ENCODE measurements at regions not wholly inside any gene's neighbourhood (a gene's known extent, or its start where the extent isn't known, plus 50 kb on each side); places are given as distances from the start of the nearest gene placed in this dataset.

DNA sequence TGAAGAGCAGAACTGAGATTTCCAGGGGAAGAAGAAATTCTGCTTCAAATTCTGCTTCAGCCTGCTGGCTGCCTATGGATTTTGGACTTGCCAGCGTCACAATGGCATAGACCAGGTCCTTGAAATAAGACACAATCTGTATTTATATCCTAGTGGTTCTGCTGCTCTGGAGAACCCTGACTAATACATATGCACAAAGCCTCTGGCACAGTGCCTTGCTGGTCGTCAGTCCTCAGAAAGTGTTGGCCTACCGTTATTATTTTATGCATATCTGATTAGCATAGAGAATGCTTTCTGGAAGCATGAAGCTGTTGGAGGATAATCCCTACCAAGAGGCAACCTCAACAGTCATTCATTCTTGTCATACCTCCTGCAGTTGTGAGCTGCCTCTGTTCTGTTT, 213.7 kb downstream of the B3GLCT start:
- DNase-seq (ENCODE audit: low spot score): no peak
- WGBS: 69% methylated on average over 3 of the region's 3 CpGs
- TF ChIP-seq, protein P1, sequence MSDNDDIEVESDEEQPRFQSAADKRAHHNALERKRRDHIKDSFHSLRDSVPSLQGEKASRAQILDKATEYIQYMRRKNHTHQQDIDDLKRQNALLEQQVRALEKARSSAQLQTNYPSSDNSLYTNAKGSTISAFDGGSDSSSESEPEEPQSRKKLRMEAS (IDR thresholded peaks at IDR 0.05): no peak
- TF ChIP-seq EGR1 (IDR thresholded peaks at IDR 0.05; ENCODE audit: low read depth in 2 of 2): no peak
- no peak for TF ChIP-seq YY1 (IDR thresholded peaks at IDR 0.05)
- TF ChIP-seq RAD21 (IDR thresholded peaks at IDR 0.05): no peak
- no peak for TF ChIP-seq NR2F2 (IDR thresholded peaks at IDR 0.05)
- TF ChIP-seq HNF4A (conservative IDR thresholded peaks at IDR 0.05): no peak
- TF ChIP-seq, protein P2, sequence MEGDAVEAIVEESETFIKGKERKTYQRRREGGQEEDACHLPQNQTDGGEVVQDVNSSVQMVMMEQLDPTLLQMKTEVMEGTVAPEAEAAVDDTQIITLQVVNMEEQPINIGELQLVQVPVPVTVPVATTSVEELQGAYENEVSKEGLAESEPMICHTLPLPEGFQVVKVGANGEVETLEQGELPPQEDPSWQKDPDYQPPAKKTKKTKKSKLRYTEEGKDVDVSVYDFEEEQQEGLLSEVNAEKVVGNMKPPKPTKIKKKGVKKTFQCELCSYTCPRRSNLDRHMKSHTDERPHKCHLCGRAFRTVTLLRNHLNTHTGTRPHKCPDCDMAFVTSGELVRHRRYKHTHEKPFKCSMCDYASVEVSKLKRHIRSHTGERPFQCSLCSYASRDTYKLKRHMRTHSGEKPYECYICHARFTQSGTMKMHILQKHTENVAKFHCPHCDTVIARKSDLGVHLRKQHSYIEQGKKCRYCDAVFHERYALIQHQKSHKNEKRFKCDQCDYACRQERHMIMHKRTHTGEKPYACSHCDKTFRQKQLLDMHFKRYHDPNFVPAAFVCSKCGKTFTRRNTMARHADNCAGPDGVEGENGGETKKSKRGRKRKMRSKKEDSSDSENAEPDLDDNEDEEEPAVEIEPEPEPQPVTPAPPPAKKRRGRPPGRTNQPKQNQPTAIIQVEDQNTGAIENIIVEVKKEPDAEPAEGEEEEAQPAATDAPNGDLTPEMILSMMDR (IDR thresholded peaks at IDR 0.05; ENCODE audit: low read depth, low read length, missing input control): no peak
- TF ChIP-seq, protein P3, sequence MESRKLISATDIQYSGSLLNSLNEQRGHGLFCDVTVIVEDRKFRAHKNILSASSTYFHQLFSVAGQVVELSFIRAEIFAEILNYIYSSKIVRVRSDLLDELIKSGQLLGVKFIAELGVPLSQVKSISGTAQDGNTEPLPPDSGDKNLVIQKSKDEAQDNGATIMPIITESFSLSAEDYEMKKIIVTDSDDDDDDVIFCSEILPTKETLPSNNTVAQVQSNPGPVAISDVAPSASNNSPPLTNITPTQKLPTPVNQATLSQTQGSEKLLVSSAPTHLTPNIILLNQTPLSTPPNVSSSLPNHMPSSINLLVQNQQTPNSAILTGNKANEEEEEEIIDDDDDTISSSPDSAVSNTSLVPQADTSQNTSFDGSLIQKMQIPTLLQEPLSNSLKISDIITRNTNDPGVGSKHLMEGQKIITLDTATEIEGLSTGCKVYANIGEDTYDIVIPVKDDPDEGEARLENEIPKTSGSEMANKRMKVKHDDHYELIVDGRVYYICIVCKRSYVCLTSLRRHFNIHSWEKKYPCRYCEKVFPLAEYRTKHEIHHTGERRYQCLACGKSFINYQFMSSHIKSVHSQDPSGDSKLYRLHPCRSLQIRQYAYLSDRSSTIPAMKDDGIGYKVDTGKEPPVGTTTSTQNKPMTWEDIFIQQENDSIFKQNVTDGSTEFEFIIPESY (IDR thresholded peaks at IDR 0.05): no peak
- TF ChIP-seq, protein P4, sequence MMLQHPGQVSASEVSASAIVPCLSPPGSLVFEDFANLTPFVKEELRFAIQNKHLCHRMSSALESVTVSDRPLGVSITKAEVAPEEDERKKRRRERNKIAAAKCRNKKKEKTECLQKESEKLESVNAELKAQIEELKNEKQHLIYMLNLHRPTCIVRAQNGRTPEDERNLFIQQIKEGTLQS (IDR thresholded peaks at IDR 0.05): no peak
- TF ChIP-seq GABPA (IDR thresholded peaks at IDR 0.05 in 1 of 2, conservative IDR thresholded peaks at IDR 0.05 in 1 of 2): no peak
- no peak for TF ChIP-seq JUND (IDR thresholded peaks at IDR 0.05)
- no peak for TF ChIP-seq RXRA (IDR thresholded peaks at IDR 0.05)
- TF ChIP-seq, protein P5, sequence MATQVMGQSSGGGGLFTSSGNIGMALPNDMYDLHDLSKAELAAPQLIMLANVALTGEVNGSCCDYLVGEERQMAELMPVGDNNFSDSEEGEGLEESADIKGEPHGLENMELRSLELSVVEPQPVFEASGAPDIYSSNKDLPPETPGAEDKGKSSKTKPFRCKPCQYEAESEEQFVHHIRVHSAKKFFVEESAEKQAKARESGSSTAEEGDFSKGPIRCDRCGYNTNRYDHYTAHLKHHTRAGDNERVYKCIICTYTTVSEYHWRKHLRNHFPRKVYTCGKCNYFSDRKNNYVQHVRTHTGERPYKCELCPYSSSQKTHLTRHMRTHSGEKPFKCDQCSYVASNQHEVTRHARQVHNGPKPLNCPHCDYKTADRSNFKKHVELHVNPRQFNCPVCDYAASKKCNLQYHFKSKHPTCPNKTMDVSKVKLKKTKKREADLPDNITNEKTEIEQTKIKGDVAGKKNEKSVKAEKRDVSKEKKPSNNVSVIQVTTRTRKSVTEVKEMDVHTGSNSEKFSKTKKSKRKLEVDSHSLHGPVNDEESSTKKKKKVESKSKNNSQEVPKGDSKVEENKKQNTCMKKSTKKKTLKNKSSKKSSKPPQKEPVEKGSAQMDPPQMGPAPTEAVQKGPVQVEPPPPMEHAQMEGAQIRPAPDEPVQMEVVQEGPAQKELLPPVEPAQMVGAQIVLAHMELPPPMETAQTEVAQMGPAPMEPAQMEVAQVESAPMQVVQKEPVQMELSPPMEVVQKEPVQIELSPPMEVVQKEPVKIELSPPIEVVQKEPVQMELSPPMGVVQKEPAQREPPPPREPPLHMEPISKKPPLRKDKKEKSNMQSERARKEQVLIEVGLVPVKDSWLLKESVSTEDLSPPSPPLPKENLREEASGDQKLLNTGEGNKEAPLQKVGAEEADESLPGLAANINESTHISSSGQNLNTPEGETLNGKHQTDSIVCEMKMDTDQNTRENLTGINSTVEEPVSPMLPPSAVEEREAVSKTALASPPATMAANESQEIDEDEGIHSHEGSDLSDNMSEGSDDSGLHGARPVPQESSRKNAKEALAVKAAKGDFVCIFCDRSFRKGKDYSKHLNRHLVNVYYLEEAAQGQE (IDR thresholded peaks at IDR 0.05): no peak
- TF ChIP-seq SP1 (IDR thresholded peaks at IDR 0.05): no peak
- TF ChIP-seq FOXA2 (IDR thresholded peaks at IDR 0.05): no peak
- TF ChIP-seq FOXA1 (IDR thresholded peaks at IDR 0.05): no peak
- TF ChIP-seq TAF1 (conservative IDR thresholded peaks at IDR 0.05): no peak
- no peak for TF ChIP-seq HNF4G (IDR thresholded peaks at IDR 0.05)
- Histone ChIP-seq H3K27ac (ENCODE audit: low read depth in 1 of 2, low read length in 2 of 2) (no peak overlapping the region), H3K9me3 (ENCODE audit: control insufficient read depth in 4 of 4, low read length in 3 of 4) (no peaks in the 10 kb centered on the region), H3K36me3 (ENCODE audit: control insufficient read depth in 4 of 4, insufficient read depth in 3 of 4, low read depth in 1 of 4, low read length in 3 of 4) (no peaks in the 10 kb centered on the region), H3K4me3 (ENCODE audit: low read depth in 1 of 3, low read length in 3 of 3) (no peak overlapping the region), H3K27me3 (ENCODE audit: control insufficient read depth in 4 of 4, insufficient read depth in 4 of 4, low read length in 3 of 4) (no peaks in the 10 kb centered on the region), H3K9ac (ENCODE audit: low read depth in 1 of 2, low read length in 2 of 2) (no peak overlapping the region), H3K4me1 (ENCODE audit: control insufficient read depth in 4 of 4, insufficient read depth in 4 of 4, low read length in 3 of 4) (no peaks in the 10 kb centered on the region)
